HepG2 (cell line): ENCODE measurements at regions not wholly inside any gene's neighbourhood (a gene's known extent, or its start where the extent isn't known, plus 50 kb on each side); places are given as distances from the start of the nearest gene placed in this dataset.
A peak's percentile ranks its signal among the peaks of the same experiment; 100 is the strongest.

Experiments used
- ATAC-seq: fragments of 200-7000 bp; cut with Tn5 transposase; 3 replicates; pipeline ENCODE4 v1.9.1; 2020; ENCODE audit warnings: mild to moderate bottlenecking, moderate library complexity
- BruUV-seq: library from RNA; stranded (reverse); fragments of 400-500 nt; replicated peaks from 2 replicates; lab custom pipeline; 2021; lab: Mats Ljungman, UMichigan
- CTCF ChIA-PET: fragments of 300-600 bp; formaldehyde crosslinking; extraction: SDS; loops from one replicate; lab custom pipeline; 2021; ENCODE audit warnings: low total read pairs, inconsistent platforms, low intra/inter-chr PET ratio; lab: Yijun Ruan, JAX
- POLR2A ChIA-PET: fragments of 350-600 bp; sonication (Branson Sonifier 250); formaldehyde crosslinking; loops from one replicate; lab custom pipeline; 2020; ENCODE audit warnings: antibody characterized with exemption, inconsistent platforms; lab: Yijun Ruan, JAX
- DNase-seq: peaks from one replicate; pipeline ENCODE4 v3.0.0-alpha.2; 2015; ENCODE audit warnings: low spot score
- FAIRE-seq: peaks from 3 replicates; lab custom pipeline; 2011; peaks lifted over from hg19 to GRCh38; lab: Jason Lieb, UNC
- H2AFZ ChIP-seq: one replicate; pipeline ENCODE4 v1.6.1; 2011; ENCODE audit warnings: low read length, inconsistent platforms
- H3K27ac ChIP-seq: fragments of 300-600 bp; 3 replicates; pipeline ENCODE4 v1.8.0; 2011; ENCODE audit warnings: mixed run types, mild to moderate bottlenecking, mixed read lengths, low read length, inconsistent platforms; ENCODE audit not compliant: insufficient read depth; ENCODE audit errors: extremely low read length
- H3K27me3 ChIP-seq, 2 experiments: fragments of 200-600 bp in 1 of 2; 2 replicates in 1 of 2; 3 replicates in 1 of 2; pipeline versions ENCODE4 v1.6.0 to v1.8.0; 2011; ENCODE audit warnings: low read length in 2 of 2, mild to moderate bottlenecking in 2 of 2, moderate library complexity in 2 of 2, inconsistent platforms in 1 of 2; ENCODE audit not compliant: insufficient read depth in 2 of 2, control insufficient read depth in 1 of 2
- H3K36me3 ChIP-seq, 2 experiments: fragments of 200-600 bp in 1 of 2; replicated peaks in 1 of 2; 2 replicates in 1 of 2; 3 replicates in 1 of 2; pipeline versions ENCODE4 v1.5.1 to v1.8.0; 2011; ENCODE audit warnings: low read length in 2 of 2, inconsistent platforms in 1 of 2; ENCODE audit not compliant: insufficient read depth in 2 of 2, control insufficient read depth in 1 of 2
- H3K4me1 ChIP-seq: 2 replicates; pipeline ENCODE4 v1.5.1; 2012; ENCODE audit warnings: low read length, inconsistent platforms; ENCODE audit not compliant: insufficient read depth
- H3K4me2 ChIP-seq: 2 replicates; pipeline ENCODE4 v1.6.0; 2011; ENCODE audit warnings: low read depth, low read length, inconsistent platforms
- H3K4me3 ChIP-seq, 3 experiments: fragments of 200-600 bp in 1 of 3; sonication (generic), shearing (Covaris generic) in 1 of 3; replicated peaks in 1 of 3; 2 replicates each; pipeline ENCODE4 v1.5.1; 2011 to 2016; ENCODE audit warnings: low read length in 3 of 3, inconsistent platforms in 2 of 3, low read depth in 2 of 3, mild to moderate bottlenecking in 2 of 3, control low read depth in 1 of 3, mixed read lengths in 1 of 3; ENCODE audit not compliant: insufficient read depth in 1 of 3
- H3K79me2 ChIP-seq: one replicate; pipeline ENCODE4 v1.6.1; 2011; ENCODE audit warnings: low read length, inconsistent platforms; ENCODE audit not compliant: insufficient read depth
- H3K9ac ChIP-seq: 2 replicates; pipeline ENCODE4 v1.6.0; 2011; ENCODE audit warnings: mild to moderate bottlenecking, low read depth, low read length, inconsistent platforms; ENCODE audit not compliant: insufficient read depth
- H3K9me3 ChIP-seq: 2 replicates; pipeline ENCODE4 v1.5.1; 2012; ENCODE audit warnings: mild to moderate bottlenecking, low read length
- H4K20me1 ChIP-seq: 2 replicates; pipeline ENCODE4 v1.6.0; 2011; ENCODE audit warnings: inconsistent platforms, mild to moderate bottlenecking, low read length, moderate library complexity; ENCODE audit not compliant: insufficient read depth
- AFF4 ChIP-seq: sonication (generic); formaldehyde crosslinking; IDR thresholded peaks from 2 replicates; pipeline ENCODE4 v1.4.0; 2020; ENCODE audit warnings: missing genetic modification reagents
- HOXA5 ChIP-seq: sonication (generic); formaldehyde crosslinking; IDR thresholded peaks from 2 replicates; pipeline ENCODE4 v1.4.0; 2020; ENCODE audit warnings: missing genetic modification reagents
- JUN ChIP-seq: sonication (generic); formaldehyde crosslinking; IDR thresholded peaks from 2 replicates; pipeline ENCODE4 v1.4.0; 2020; ENCODE audit warnings: mild to moderate bottlenecking, missing genetic modification reagents
- MAFF ChIP-seq: IDR thresholded peaks from 2 replicates; pipeline ENCODE4 v1.6.1; 2011; ENCODE audit warnings: low read depth, low read length, improper control_type of control experiment
- NR2F1 ChIP-seq, 2 experiments: fragments of 450-650 bp in 1 of 2; formaldehyde crosslinking in 1 of 2; IDR thresholded peaks; 2 replicates each; pipeline versions ENCODE4 v1.5.0 to v1.6.1; 2016 to 2020; ENCODE audit warnings: mild to moderate bottlenecking in 1 of 2, missing compliant biosample characterization in 1 of 2, missing genetic modification reagents in 1 of 2, moderate library complexity in 1 of 2
- POGK ChIP-seq: sonication (generic); formaldehyde crosslinking; conservative IDR thresholded peaks from 2 replicates; pipeline ENCODE4 v1.8.0; 2022; ENCODE audit warnings: mild to moderate bottlenecking, moderate library complexity, missing genetic modification reagents
- SALL1 ChIP-seq: sonication (generic); formaldehyde crosslinking; IDR thresholded peaks from 2 replicates; pipeline ENCODE4 v1.8.0; 2022; ENCODE audit warnings: mild to moderate bottlenecking, missing genetic modification reagents
- SP4 ChIP-seq: sonication (generic); formaldehyde crosslinking; IDR thresholded peaks from 2 replicates; pipeline ENCODE4 v1.8.1; 2023; ENCODE audit warnings: mild to moderate bottlenecking, missing genetic modification reagents
- THYN1 ChIP-seq: sonication (generic); formaldehyde crosslinking; IDR thresholded peaks from 2 replicates; pipeline ENCODE4 v1.8.1; 2023; ENCODE audit warnings: low read depth, mild to moderate bottlenecking, moderate library complexity, missing genetic modification reagents, borderline replicate concordance
- ZNF24 ChIP-seq: fragments of 450-650 bp; IDR thresholded peaks from 2 replicates; pipeline ENCODE4 v1.6.1; 2017; ENCODE audit warnings: antibody characterized with exemption, mild to moderate bottlenecking
- ZNF274 ChIP-seq: sonication (generic); formaldehyde crosslinking; IDR thresholded peaks from 2 replicates; pipeline ENCODE4 v1.5.1; 2020; ENCODE audit warnings: mild to moderate bottlenecking, missing genetic modification reagents
- ZNF292 ChIP-seq: sonication (generic); formaldehyde crosslinking; IDR thresholded peaks from 2 replicates; pipeline ENCODE4 v1.8.1; 2022; ENCODE audit warnings: mild to moderate bottlenecking, low read depth, missing genetic modification reagents, borderline replicate concordance
- ZNF460 ChIP-seq: sonication (generic); formaldehyde crosslinking; IDR thresholded peaks from 2 replicates; pipeline ENCODE4 v1.5.1; 2020; ENCODE audit warnings: missing genetic modification reagents, mild to moderate bottlenecking, borderline replicate concordance
- ZNF616 ChIP-seq: sonication (generic); formaldehyde crosslinking; IDR thresholded peaks from 2 replicates; pipeline ENCODE4 v1.5.0; 2020; ENCODE audit warnings: low read depth, mild to moderate bottlenecking, missing genetic modification reagents
- ZNF7 ChIP-seq: IDR thresholded peaks from 2 replicates; pipeline ENCODE4 v1.6.1; 2016; ENCODE audit warnings: missing biosample characterization, missing genetic modification reagents
- WGBS: methylation state at CpG from one replicate; pipeline ENCODE4 v1.1.6; 2017; ENCODE audit warnings: low lambda C conversion rate; 5-methylcytosine and 5-hydroxymethylcytosine counted together
- in situ Hi-C: cut with HindIII; loops from 2 replicates; pipeline ENCODE4 v1.10.0; 2017; ENCODE audit warnings: low pct_unique_long_range_greater_than_20kb; ENCODE audit not compliant: extremely low pct_ligation_motif_present
- intact Hi-C: fragments of 100-400 bp; cut with micrococcal nuclease; formaldehyde crosslinking; loops from one replicate; pipeline ENCODE4 v1.10.0; 2022; ENCODE audit not compliant: unreplicated experiment
- TF ChIP-seq, protein P1 (sequence below): sonication (generic); formaldehyde crosslinking; IDR thresholded peaks from 2 replicates; pipeline ENCODE4 v1.8.1; 2022; ENCODE audit warnings: mild to moderate bottlenecking, missing genetic modification reagents
- TF ChIP-seq, protein P2 (sequence below): IDR thresholded peaks from 2 replicates; pipeline ENCODE4 v1.6.1; 2012; ENCODE audit warnings: low read depth, low read length, improper control_type of control experiment

DNA sequence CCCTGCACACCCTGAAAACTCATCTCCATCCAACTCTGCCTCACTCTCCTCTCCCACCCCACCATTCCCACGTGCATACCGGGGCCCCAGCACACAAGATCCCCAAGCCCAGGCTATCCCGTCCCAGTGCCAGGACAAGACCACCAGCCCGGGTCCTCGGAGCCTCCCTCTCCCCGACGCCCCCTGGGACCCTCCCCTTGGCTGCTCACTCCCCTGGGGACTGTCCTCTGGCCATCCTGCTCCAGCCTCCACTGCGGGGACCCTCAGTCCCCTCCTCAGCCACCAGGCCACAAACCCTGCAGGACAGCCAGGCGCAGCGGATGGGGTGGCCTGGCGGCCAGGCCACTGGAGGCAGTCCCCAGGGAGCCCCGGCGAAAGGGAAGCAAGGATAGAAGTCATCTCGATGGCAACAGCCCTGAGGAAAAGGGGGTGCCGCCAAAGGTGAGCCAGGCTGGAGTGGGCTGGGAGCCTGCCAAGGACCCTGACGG lies 62.8 kb downstream of the C9orf50 start:
- BruUV-seq: TSS peak; percentile 54
- intact Hi-C loops (loop anchor here (5.0 kb wide), 1 partner anchor 61 kb away; no protein-coding TSS in a partner anchor), in situ Hi-C loops (no loop called here)
- ATAC-seq (peak; percentile 22), FAIRE-seq (no peak), DNase-seq (no peak)
- POLR2A ChIA-PET: interaction anchor here (0.8 to 5.6 kb wide), 35 partner anchors 10 to 418 kb away, joined by 3 to 136 read pairs (median 6); partner anchors contain the start of genes IER5L and NTMT1
- WGBS: 42% methylated on average over 14 of the region's 16 CpGs
- Histone ChIP-seq H3K9me3 (no peaks in the 10 kb centered on the region), H4K20me1 (no peaks in the 10 kb centered on the region), H3K4me3 (peak overlapping the region in 2 of 3 experiments; percentile 27 to 41; a peak in 4 of 6 replicates), H2AFZ (no peak overlapping the region), H3K27ac (peak overlapping the region; percentile 95), H3K4me2 (peak overlapping the region; percentile 86), H3K27me3 (no peaks in the 10 kb centered on the region), H3K79me2 (no peaks in the 10 kb centered on the region), H3K9ac (peak overlapping the region; percentile 71), H3K36me3 (no peaks in the 10 kb centered on the region), H3K4me1 (peaks cover 94% of the 10 kb centered on the region)
- CTCF ChIA-PET: no interaction called here
- TF ChIP-seq JUN (CRISPR knock-in tag) (0 out of 2 replicates have a peak, but pooled peaks have one; percentile 10), SP4 (CRISPR knock-in tag) (no peak), ZNF274 (CRISPR knock-in tag) (0 out of 2 replicates have a peak, but pooled peaks have one; percentile 62), ZNF7 (CRISPR knock-in tag) (no peak), ZNF292 (CRISPR knock-in tag) (no peak), NR2F1 (CRISPR knock-in tag; IDR thresholded peaks at IDR 0.05) (no peak), ZNF460 (CRISPR knock-in tag) (no peak), THYN1 (no peak), POGK (CRISPR knock-in tag) (no peak), ZNF24 (no peak), SALL1 (CRISPR knock-in tag) (no peak), ZNF616 (CRISPR knock-in tag) (no peak), HOXA5 (no peak), AFF4 (no peak), MAFF (no peak)
- TF ChIP-seq, protein P1, sequence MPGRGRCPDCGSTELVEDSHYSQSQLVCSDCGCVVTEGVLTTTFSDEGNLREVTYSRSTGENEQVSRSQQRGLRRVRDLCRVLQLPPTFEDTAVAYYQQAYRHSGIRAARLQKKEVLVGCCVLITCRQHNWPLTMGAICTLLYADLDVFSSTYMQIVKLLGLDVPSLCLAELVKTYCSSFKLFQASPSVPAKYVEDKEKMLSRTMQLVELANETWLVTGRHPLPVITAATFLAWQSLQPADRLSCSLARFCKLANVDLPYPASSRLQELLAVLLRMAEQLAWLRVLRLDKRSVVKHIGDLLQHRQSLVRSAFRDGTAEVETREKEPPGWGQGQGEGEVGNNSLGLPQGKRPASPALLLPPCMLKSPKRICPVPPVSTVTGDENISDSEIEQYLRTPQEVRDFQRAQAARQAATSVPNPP (CRISPR knock-in tag): no peak
- TF ChIP-seq, protein P2, sequence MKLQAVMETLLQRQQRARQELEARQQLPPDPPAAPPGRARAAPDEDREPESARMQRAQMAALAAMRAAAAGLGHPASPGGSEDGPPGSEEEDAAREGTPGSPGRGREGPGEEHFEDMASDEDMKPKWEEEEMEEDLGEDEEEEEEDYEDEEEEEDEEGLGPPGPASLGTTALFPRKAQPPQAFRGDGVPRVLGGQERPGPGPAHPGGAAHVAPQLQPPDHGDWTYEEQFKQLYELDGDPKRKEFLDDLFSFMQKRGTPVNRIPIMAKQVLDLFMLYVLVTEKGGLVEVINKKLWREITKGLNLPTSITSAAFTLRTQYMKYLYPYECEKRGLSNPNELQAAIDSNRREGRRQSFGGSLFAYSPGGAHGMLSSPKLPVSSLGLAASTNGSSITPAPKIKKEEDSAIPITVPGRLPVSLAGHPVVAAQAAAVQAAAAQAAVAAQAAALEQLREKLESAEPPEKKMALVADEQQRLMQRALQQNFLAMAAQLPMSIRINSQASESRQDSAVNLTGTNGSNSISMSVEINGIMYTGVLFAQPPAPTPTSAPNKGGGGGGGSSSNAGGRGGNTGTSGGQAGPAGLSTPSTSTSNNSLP: no peak
